ENCODE measurements at regions not wholly inside any gene's neighbourhood (a gene's known extent, or its start where the extent isn't known, plus 50 kb on each side); places are given as distances from the start of the nearest gene placed in this dataset.

DNA sequence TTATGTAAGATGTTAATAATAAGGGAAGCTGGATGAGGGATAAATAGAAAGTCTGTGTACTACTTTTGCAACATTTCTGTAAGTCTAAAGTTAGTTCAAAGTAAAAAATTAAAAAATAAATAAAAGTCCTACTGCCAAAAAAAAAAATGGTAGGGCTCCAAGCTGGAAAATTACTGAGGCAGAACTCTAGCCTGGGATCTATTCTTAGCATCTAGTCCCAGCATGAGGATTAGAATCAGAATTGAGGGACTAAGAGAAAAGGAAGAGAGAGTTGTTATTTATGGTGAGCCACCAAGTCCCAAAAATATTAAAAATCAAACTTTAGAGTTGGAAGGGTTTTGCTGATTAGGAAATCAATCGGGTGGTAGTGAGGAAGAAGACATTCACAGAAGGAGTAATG, 110.3 kb downstream of the CYB561 start:
- no peak for ATAC-seq
- intact Hi-C loops (cut with micrococcal nuclease) = no loop called here
- DNase-seq = no peak
- TF ChIP-seq, protein P1, sequence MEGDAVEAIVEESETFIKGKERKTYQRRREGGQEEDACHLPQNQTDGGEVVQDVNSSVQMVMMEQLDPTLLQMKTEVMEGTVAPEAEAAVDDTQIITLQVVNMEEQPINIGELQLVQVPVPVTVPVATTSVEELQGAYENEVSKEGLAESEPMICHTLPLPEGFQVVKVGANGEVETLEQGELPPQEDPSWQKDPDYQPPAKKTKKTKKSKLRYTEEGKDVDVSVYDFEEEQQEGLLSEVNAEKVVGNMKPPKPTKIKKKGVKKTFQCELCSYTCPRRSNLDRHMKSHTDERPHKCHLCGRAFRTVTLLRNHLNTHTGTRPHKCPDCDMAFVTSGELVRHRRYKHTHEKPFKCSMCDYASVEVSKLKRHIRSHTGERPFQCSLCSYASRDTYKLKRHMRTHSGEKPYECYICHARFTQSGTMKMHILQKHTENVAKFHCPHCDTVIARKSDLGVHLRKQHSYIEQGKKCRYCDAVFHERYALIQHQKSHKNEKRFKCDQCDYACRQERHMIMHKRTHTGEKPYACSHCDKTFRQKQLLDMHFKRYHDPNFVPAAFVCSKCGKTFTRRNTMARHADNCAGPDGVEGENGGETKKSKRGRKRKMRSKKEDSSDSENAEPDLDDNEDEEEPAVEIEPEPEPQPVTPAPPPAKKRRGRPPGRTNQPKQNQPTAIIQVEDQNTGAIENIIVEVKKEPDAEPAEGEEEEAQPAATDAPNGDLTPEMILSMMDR (IDR thresholded peaks at IDR 0.05) = no peak
- Mint-ChIP-seq H3K4me3 (no peak overlapping the region), H3K4me1 (ENCODE audit: low read depth) (no peaks in the 10 kb centered on the region), H3K9me3 (no peaks in the 10 kb centered on the region), H3K27me3 (no peaks in the 10 kb centered on the region), H3K36me3 (ENCODE audit: low read depth) (no peaks in the 10 kb centered on the region), H3K27ac (no peak overlapping the region)
- ChIA-PET CTCF (no interaction called here), POLR2A (no interaction called here)

DNA sequence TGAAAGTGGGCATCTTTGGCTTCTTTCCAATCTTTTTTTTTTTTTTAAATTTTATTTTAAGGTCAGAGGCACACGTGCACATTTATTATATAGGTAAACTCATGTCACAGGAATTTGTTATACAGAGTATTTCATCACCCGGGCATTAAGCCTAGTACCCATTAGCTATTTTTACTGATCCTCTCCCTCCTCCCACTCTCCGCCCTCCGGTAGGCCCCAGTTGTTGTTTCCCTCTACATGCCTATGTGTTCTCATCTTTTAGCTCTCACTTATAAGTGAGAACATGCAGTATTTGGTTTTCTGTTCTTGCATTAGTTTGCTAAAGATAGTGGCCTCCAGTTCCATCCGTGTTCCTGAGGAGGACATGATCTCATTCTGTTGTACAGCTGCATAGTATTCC, 108.5 kb downstream of the CYB561 start:
- H3K4me3 Mint-ChIP-seq = no peak overlapping the region
- CTCF ChIA-PET = no interaction called here
- POLR2A ChIA-PET = interaction anchor here (0.6 kb wide), 1 partner anchor 392 kb away, joined by 4 read pairs; no protein-coding TSS in a partner anchor
- no peaks in the 10 kb centered on the region for H3K36me3 Mint-ChIP-seq (ENCODE audit: low read depth)
- intact Hi-C loops (cut with micrococcal nuclease) = no loop called here
- ATAC-seq (no peak), DNase-seq (no peak)
- no peaks in the 10 kb centered on the region for H3K4me1 Mint-ChIP-seq (ENCODE audit: low read depth)
- H3K27me3 Mint-ChIP-seq = no peaks in the 10 kb centered on the region
- H3K9me3 Mint-ChIP-seq = no peaks in the 10 kb centered on the region
- TF ChIP-seq, protein P1 (IDR thresholded peaks at IDR 0.05) = no peak
- no peak overlapping the region for H3K27ac Mint-ChIP-seq

DNA sequence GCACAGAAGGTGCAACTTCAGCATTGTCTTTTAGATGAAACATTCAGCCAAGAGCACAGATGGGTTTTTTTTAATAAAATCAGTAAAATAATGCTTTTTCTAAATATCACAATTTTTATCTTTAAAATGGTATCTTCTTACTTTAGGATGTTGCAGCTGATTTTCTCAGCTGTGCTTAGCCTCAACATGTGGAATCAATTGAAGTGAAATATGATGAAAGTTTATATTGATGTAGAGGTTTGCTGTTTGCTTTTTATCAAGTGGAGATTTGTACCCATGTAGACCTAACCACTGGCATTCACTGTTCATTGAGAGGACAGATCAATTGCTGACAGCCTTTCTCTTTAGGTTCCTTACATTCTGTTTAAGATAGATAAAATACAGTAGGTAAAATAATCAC, 107.8 kb downstream of the CYB561 start:
- Mint-ChIP-seq H3K4me1 (ENCODE audit: low read depth) (no peaks in the 10 kb centered on the region), H3K27me3 (no peaks in the 10 kb centered on the region), H3K4me3 (no peak overlapping the region), H3K9me3 (no peaks in the 10 kb centered on the region), H3K36me3 (ENCODE audit: low read depth) (no peaks in the 10 kb centered on the region), H3K27ac (no peak overlapping the region)
- intact Hi-C loops (cut with micrococcal nuclease) = no loop called here
- ATAC-seq (no peak), DNase-seq (no peak)
- TF ChIP-seq, protein P1 (IDR thresholded peaks at IDR 0.05) = no peak
- CTCF ChIA-PET = no interaction called here
- POLR2A ChIA-PET = no interaction called here

GRCh38 chr17:63341276-63341675, 104.8 kb downstream of the CYB561 start:
- POLR2A ChIA-PET = no interaction called here

GRCh38 chr17:63344383-63344782, 101.7 kb downstream of the CYB561 start:
- TF ChIP-seq, protein P1 (IDR thresholded peaks at IDR 0.05) = no peak
- intact Hi-C loops (cut with micrococcal nuclease) = no loop called here
- peaks cover 4% of the 10 kb centered on the region for H3K4me1 Mint-ChIP-seq (ENCODE audit: low read depth)
- H3K27me3 Mint-ChIP-seq = no peaks in the 10 kb centered on the region
- DNase-seq = no peak
- H3K36me3 Mint-ChIP-seq (ENCODE audit: low read depth) = no peaks in the 10 kb centered on the region
- H3K27ac Mint-ChIP-seq = no peak overlapping the region
- POLR2A ChIA-PET = no interaction called here
- no peak for ATAC-seq
- CTCF ChIA-PET = interaction anchor here (1.8 kb wide), 1 partner anchor 62 kb away, joined by 7 read pairs; no protein-coding TSS in a partner anchor
- H3K9me3 Mint-ChIP-seq = no peaks in the 10 kb centered on the region
- H3K4me3 Mint-ChIP-seq = no peak overlapping the region

More at GRCh38 chr17:63341276-63341675, 104.8 kb downstream of the CYB561 start:
- no peak overlapping the region for H3K4me3 Mint-ChIP-seq
- H3K27ac Mint-ChIP-seq = no peak overlapping the region
- ATAC-seq = no peak
- DNase-seq = no peak
- intact Hi-C loops (cut with micrococcal nuclease) = no loop called here
- H3K27me3 Mint-ChIP-seq = no peaks in the 10 kb centered on the region
- TF ChIP-seq, protein P1 (IDR thresholded peaks at IDR 0.05) = no peak
- no peaks in the 10 kb centered on the region for H3K4me1 Mint-ChIP-seq (ENCODE audit: low read depth)
- H3K36me3 Mint-ChIP-seq (ENCODE audit: low read depth) = no peaks in the 10 kb centered on the region
- CTCF ChIA-PET = no interaction called here
- no peaks in the 10 kb centered on the region for H3K9me3 Mint-ChIP-seq

Measured in activated CD8-positive, alpha-beta T cell treated with anti-CD3 and anti-CD28 coated beads for 36 hours (primary cell).